ENCODE measurements at regions not wholly inside any gene's neighbourhood (a gene's known extent, or its start where the extent isn't known, plus 50 kb on each side); places are given as distances from the start of the nearest gene placed in this dataset.
"Not testable (repeated sequence)": the region's sequence is repeated elsewhere in the genome, so short reads cannot be mapped to it uniquely, and the experiment has no call there.

- no peaks in the 10 kb centered on the region for H3K9me3 Mint-ChIP-seq
- H3K27ac Mint-ChIP-seq: no peak overlapping the region
- no peaks in the 10 kb centered on the region for H3K36me3 Mint-ChIP-seq
- H3K4me3 Mint-ChIP-seq: no peak overlapping the region
- no peaks in the 10 kb centered on the region for H3K27me3 Mint-ChIP-seq
- H3K4me1 Mint-ChIP-seq: no peaks in the 10 kb centered on the region
These were observed 936.1 kb upstream of the WWC1 start for GRCh38 chr5:167355346-167355745.

GRCh38 chr5:167356374-167356773 is 935.1 kb upstream of the WWC1 start:
- no peaks in the 10 kb centered on the region for H3K4me1 Mint-ChIP-seq
- H3K27me3 Mint-ChIP-seq: no peaks in the 10 kb centered on the region
- no peaks in the 10 kb centered on the region for H3K36me3 Mint-ChIP-seq
- no peak overlapping the region for H3K27ac Mint-ChIP-seq
- H3K9me3 Mint-ChIP-seq: no peaks in the 10 kb centered on the region
- H3K4me3 Mint-ChIP-seq: no peak overlapping the region

GRCh38 chr5:167358868-167359492 is 932.5 kb upstream of the WWC1 start:
- Mint-ChIP-seq H3K9me3 (no peaks in the 10 kb centered on the region), H3K27me3 (no peaks in the 10 kb centered on the region), H3K4me3 (no peak overlapping the region), H3K36me3 (no peaks in the 10 kb centered on the region), H3K27ac (no peak overlapping the region), H3K4me1 (no peaks in the 10 kb centered on the region)

GRCh38 chr5:167361795-167362194 is 929.6 kb upstream of the WWC1 start:
- H3K36me3 Mint-ChIP-seq: no peaks in the 10 kb centered on the region
- no peak overlapping the region for H3K4me3 Mint-ChIP-seq
- H3K27ac Mint-ChIP-seq: no peak overlapping the region
- no peaks in the 10 kb centered on the region for H3K4me1 Mint-ChIP-seq
- H3K27me3 Mint-ChIP-seq: no peaks in the 10 kb centered on the region
- H3K9me3 Mint-ChIP-seq: no peaks in the 10 kb centered on the region

- no peak overlapping the region for H3K4me3 Mint-ChIP-seq
- no peaks in the 10 kb centered on the region for H3K9me3 Mint-ChIP-seq
- no peak overlapping the region for H3K27ac Mint-ChIP-seq
- H3K4me1 Mint-ChIP-seq: no peaks in the 10 kb centered on the region
- no peaks in the 10 kb centered on the region for H3K36me3 Mint-ChIP-seq
- no peaks in the 10 kb centered on the region for H3K27me3 Mint-ChIP-seq
These were observed 928.4 kb upstream of the WWC1 start for GRCh38 chr5:167363065-167363464.

- H3K27me3 Mint-ChIP-seq: no peaks in the 10 kb centered on the region
- peaks cover 12% of the 10 kb centered on the region for H3K9me3 Mint-ChIP-seq
- no peaks in the 10 kb centered on the region for H3K36me3 Mint-ChIP-seq
- no peaks in the 10 kb centered on the region for H3K4me1 Mint-ChIP-seq
- no peak overlapping the region for H3K27ac Mint-ChIP-seq
- no peak overlapping the region for H3K4me3 Mint-ChIP-seq
These were observed 916.3 kb upstream of the WWC1 start for GRCh38 chr5:167375125-167375524.

- H3K4me1 Mint-ChIP-seq: no peaks in the 10 kb centered on the region
These were observed 912.3 kb upstream of the WWC1 start for GRCh38 chr5:167378894-167379723.

GRCh38 chr5:167381457-167381856 is 910.0 kb upstream of the WWC1 start:
- H3K9me3 Mint-ChIP-seq: no peaks in the 10 kb centered on the region

More at GRCh38 chr5:167378894-167379723, 912.3 kb upstream of the WWC1 start:
- Mint-ChIP-seq H3K36me3 (no peaks in the 10 kb centered on the region), H3K27me3 (no peaks in the 10 kb centered on the region), H3K4me3 (no peak overlapping the region), H3K9me3 (peaks cover 8% of the 10 kb centered on the region), H3K27ac (no peak overlapping the region)

GRCh38 chr5:167389537-167389936 is 901.9 kb upstream of the WWC1 start:
- Mint-ChIP-seq H3K36me3 (no peaks in the 10 kb centered on the region), H3K27ac (no peak overlapping the region), H3K4me3 (no peak overlapping the region), H3K9me3 (peaks cover 8% of the 10 kb centered on the region), H3K27me3 (no peaks in the 10 kb centered on the region), H3K4me1 (no peaks in the 10 kb centered on the region)

More at GRCh38 chr5:167381457-167381856, 910.0 kb upstream of the WWC1 start:
- Mint-ChIP-seq H3K4me1 (no peaks in the 10 kb centered on the region), H3K36me3 (no peaks in the 10 kb centered on the region), H3K27me3 (no peaks in the 10 kb centered on the region), H3K4me3 (no peak overlapping the region), H3K27ac (no peak overlapping the region)

GRCh38 chr5:167391286-167391685 is 900.2 kb upstream of the WWC1 start:
- not testable (repeated sequence) for H3K36me3 Mint-ChIP-seq, H3K27me3 Mint-ChIP-seq, H3K27ac Mint-ChIP-seq, H3K4me1 Mint-ChIP-seq, H3K4me3 Mint-ChIP-seq
- H3K9me3 Mint-ChIP-seq: peaks cover 16% of the 10 kb centered on the region

GRCh38 chr5:167392240-167392639 is 899.2 kb upstream of the WWC1 start:
- H3K9me3 Mint-ChIP-seq: peaks cover 19% of the 10 kb centered on the region
- no peaks in the 10 kb centered on the region for H3K4me1 Mint-ChIP-seq
- no peak overlapping the region for H3K4me3 Mint-ChIP-seq
- no peaks in the 10 kb centered on the region for H3K27me3 Mint-ChIP-seq
- H3K27ac Mint-ChIP-seq: no peak overlapping the region
- no peaks in the 10 kb centered on the region for H3K36me3 Mint-ChIP-seq

GRCh38 chr5:167393358-167393757 is 898.1 kb upstream of the WWC1 start:
- H3K9me3 Mint-ChIP-seq: peaks cover 14% of the 10 kb centered on the region
- no peaks in the 10 kb centered on the region for H3K27me3 Mint-ChIP-seq
- no peaks in the 10 kb centered on the region for H3K4me1 Mint-ChIP-seq
- no peaks in the 10 kb centered on the region for H3K36me3 Mint-ChIP-seq
- no peak overlapping the region for H3K27ac Mint-ChIP-seq
- no peak overlapping the region for H3K4me3 Mint-ChIP-seq

- H3K27ac Mint-ChIP-seq: no peak overlapping the region
- H3K9me3 Mint-ChIP-seq: peaks cover 15% of the 10 kb centered on the region
- no peak overlapping the region for H3K4me3 Mint-ChIP-seq
- no peaks in the 10 kb centered on the region for H3K36me3 Mint-ChIP-seq
- H3K4me1 Mint-ChIP-seq: no peaks in the 10 kb centered on the region
- H3K27me3 Mint-ChIP-seq: no peaks in the 10 kb centered on the region
These were observed 888.8 kb upstream of the WWC1 start for GRCh38 chr5:167402671-167403070.

- no peak overlapping the region for H3K4me3 Mint-ChIP-seq
- H3K9me3 Mint-ChIP-seq: no peaks in the 10 kb centered on the region
- no peak overlapping the region for H3K27ac Mint-ChIP-seq
- no peaks in the 10 kb centered on the region for H3K36me3 Mint-ChIP-seq
- H3K27me3 Mint-ChIP-seq: no peaks in the 10 kb centered on the region
- H3K4me1 Mint-ChIP-seq: no peaks in the 10 kb centered on the region
These were observed 884.9 kb upstream of the WWC1 start for GRCh38 chr5:167406513-167406912.

GRCh38 chr5:167412556-167412955 is 878.9 kb upstream of the WWC1 start:
- Mint-ChIP-seq H3K27ac (no peak overlapping the region), H3K9me3 (peaks cover 10% of the 10 kb centered on the region), H3K4me3 (no peak overlapping the region), H3K27me3 (no peaks in the 10 kb centered on the region), H3K36me3 (no peaks in the 10 kb centered on the region), H3K4me1 (no peaks in the 10 kb centered on the region)

- H3K4me1 Mint-ChIP-seq: no peaks in the 10 kb centered on the region
- H3K27me3 Mint-ChIP-seq: no peaks in the 10 kb centered on the region
- H3K9me3 Mint-ChIP-seq: peaks cover 10% of the 10 kb centered on the region
- H3K36me3 Mint-ChIP-seq: no peaks in the 10 kb centered on the region
- H3K4me3 Mint-ChIP-seq: no peak overlapping the region
- H3K27ac Mint-ChIP-seq: no peak overlapping the region
These were observed 877.9 kb upstream of the WWC1 start for GRCh38 chr5:167413506-167413905.
